IMR-90 (cell line): ENCODE measurements at regions not wholly inside any gene's neighbourhood (a gene's known extent, or its start where the extent isn't known, plus 50 kb on each side); places are given as distances from the start of the nearest gene placed in this dataset.

Experiments
- ATAC-seq: fragments of 200-7000 bp; cut with Tn5 transposase; 2 replicates; pipeline ENCODE4 v1.9.1; 2020; ENCODE audit warnings: low read depth, mild to moderate bottlenecking, moderate library complexity
- BruUV-seq: library from RNA; stranded (reverse); fragments of 400-500 nt; replicated peaks from 2 replicates; lab custom pipeline; 2021; lab: Mats Ljungman, UMichigan
- CTCF ChIA-PET: fragments of 300-600 bp; formaldehyde crosslinking; extraction: SDS; loops from one replicate; lab custom pipeline; 2021; ENCODE audit warnings: antibody characterized with exemption; lab: Yijun Ruan, JAX
- POLR2A ChIA-PET: fragments of 300-600 bp; sonication (Branson Sonifier 250); formaldehyde crosslinking; loops from one replicate; lab custom pipeline; 2022; ENCODE audit warnings: antibody characterized with exemption; ENCODE audit not compliant: unreplicated experiment; lab: Charles Lee
- DNase-seq: peaks from one replicate; pipeline ENCODE4 v3.0.0; 2013
- H2AFZ ChIP-seq: replicated peaks from 2 replicates; pipeline ENCODE3; 2013; ENCODE audit warnings: low read length, mild to moderate bottlenecking; ENCODE audit not compliant: poor library complexity
- H2AK5ac ChIP-seq: 2 replicates; pipeline ENCODE4 v1.6.1; 2013; ENCODE audit warnings: low read depth, low read length, inconsistent platforms
- H2AK9ac ChIP-seq: replicated peaks from 2 replicates; pipeline ENCODE3; 2013; ENCODE audit warnings: mild to moderate bottlenecking, low read depth, low read length, moderate library complexity; ENCODE audit not compliant: poor library complexity
- H2BK120ac ChIP-seq: 2 replicates; pipeline ENCODE4 v1.6.1; 2013; ENCODE audit warnings: low read depth, low read length, inconsistent platforms
- H2BK15ac ChIP-seq: 3 replicates; pipeline ENCODE4 v1.6.1; 2013; ENCODE audit warnings: low read depth, low read length, inconsistent platforms
- H2BK20ac ChIP-seq: 2 replicates; pipeline ENCODE4 v1.6.1; 2013; ENCODE audit warnings: low read depth, mild to moderate bottlenecking, inconsistent platforms, low read length, moderate library complexity
- H2BK5ac ChIP-seq: 2 replicates; pipeline ENCODE4 v1.6.1; 2013; ENCODE audit warnings: mild to moderate bottlenecking, low read depth, low read length, inconsistent platforms; ENCODE audit not compliant: poor library complexity, severe bottlenecking
- H3K14ac ChIP-seq: replicated peaks from 2 replicates; pipeline ENCODE4 v1.6.1; 2013; ENCODE audit warnings: low read depth, low read length, inconsistent platforms
- H3K18ac ChIP-seq: 2 replicates; pipeline ENCODE4 v1.6.1; 2013; ENCODE audit warnings: low read depth, low read length, control low read depth
- H3K23ac ChIP-seq: 2 replicates; pipeline ENCODE4 v1.6.1; 2013; ENCODE audit warnings: low read depth, low read length, inconsistent platforms
- H3K27ac ChIP-seq: 2 replicates; pipeline ENCODE4 v1.5.1; 2013; ENCODE audit warnings: mild to moderate bottlenecking, control low read depth, low read length; ENCODE audit not compliant: insufficient read depth
- H3K27me3 ChIP-seq: 2 replicates; pipeline ENCODE4 v1.6.1; 2013; ENCODE audit warnings: low read length; ENCODE audit not compliant: control insufficient read depth, insufficient read depth
- H3K36me3 ChIP-seq: 2 replicates; pipeline ENCODE4 v1.6.1; 2013; ENCODE audit warnings: low read length, mixed read lengths; ENCODE audit not compliant: control insufficient read depth, insufficient read depth
- H3K4ac ChIP-seq: 2 replicates; pipeline ENCODE4 v1.6.1; 2013; ENCODE audit warnings: low read depth, low read length, inconsistent platforms
- H3K4me1 ChIP-seq: 2 replicates; pipeline ENCODE4 v1.6.1; 2013; ENCODE audit warnings: low read length, mixed read lengths; ENCODE audit not compliant: control insufficient read depth, insufficient read depth
- H3K4me2 ChIP-seq: 2 replicates; pipeline ENCODE4 v1.6.1; 2013; ENCODE audit warnings: low read depth, mild to moderate bottlenecking, control low read depth, low read length, moderate library complexity
- H3K4me3 ChIP-seq: 2 replicates; pipeline ENCODE4 v1.5.1; 2013; ENCODE audit warnings: low read depth, mild to moderate bottlenecking, control low read depth, low read length, moderate library complexity; ENCODE audit not compliant: insufficient read depth
- H3K56ac ChIP-seq: 2 replicates; pipeline ENCODE4 v1.6.1; 2013; ENCODE audit warnings: low read length, inconsistent platforms; ENCODE audit not compliant: insufficient read depth; ENCODE audit errors: extremely low read depth
- H3K79me1 ChIP-seq, 2 experiments: 2 replicates each; pipeline ENCODE4 v1.6.1; 2013; ENCODE audit warnings: low read length in 2 of 2, inconsistent platforms in 1 of 2, low read depth in 1 of 2
- H3K9ac ChIP-seq: 2 replicates; pipeline ENCODE4 v1.6.1; 2013; ENCODE audit warnings: low read depth, low read length, control low read depth
- H3K9me1 ChIP-seq: 2 replicates; pipeline ENCODE4 v1.6.1; 2013; ENCODE audit warnings: low read length, inconsistent platforms; ENCODE audit not compliant: insufficient read depth
- H3K9me3 ChIP-seq: 2 replicates; pipeline ENCODE4 v1.6.1; 2013; ENCODE audit warnings: low read length; ENCODE audit not compliant: control insufficient read depth, insufficient read depth
- H4K20me1 ChIP-seq: 2 replicates; pipeline ENCODE4 v1.6.1; 2013; ENCODE audit warnings: low read length, inconsistent platforms; ENCODE audit not compliant: insufficient read depth
- H4K5ac ChIP-seq: 2 replicates; pipeline ENCODE4 v1.6.1; 2013; ENCODE audit warnings: mild to moderate bottlenecking, low read depth, low read length, control low read depth
- H4K8ac ChIP-seq, 2 experiments: 2 replicates each; pipeline ENCODE4 v1.6.1; 2013; ENCODE audit warnings: low read depth in 2 of 2, low read length in 2 of 2, control low read depth in 1 of 2, inconsistent platforms in 1 of 2
- H4K91ac ChIP-seq: 2 replicates; pipeline ENCODE4 v1.6.1; 2013; ENCODE audit warnings: low read depth, low read length, inconsistent platforms; ENCODE audit not compliant: insufficient read depth
- BHLHE40 ChIP-seq: fragments of 150-350 bp; IDR thresholded peaks from 2 replicates; pipeline ENCODE4 v1.6.1; 2016; ENCODE audit warnings: mild to moderate bottlenecking, low read depth, low read length
- POLR2A ChIP-seq: IDR thresholded peaks from 2 replicates; pipeline ENCODE4 v1.6.1; 2012; ENCODE audit warnings: mild to moderate bottlenecking, low read depth, low read length
- RAD21 ChIP-seq: IDR thresholded peaks from 2 replicates; pipeline ENCODE4 v1.6.1; 2012; ENCODE audit warnings: low read length, improper control_type of control experiment
- USF2 ChIP-seq: fragments of 150-350 bp; IDR thresholded peaks from 2 replicates; pipeline ENCODE4 v1.6.1; 2017; ENCODE audit warnings: mild to moderate bottlenecking, antibody characterized with exemption, low read length, low read depth
- WGBS, 2 experiments: methylation state at CpG; one replicate each; pipeline versions ENCODE4 v1.1.5 to v1.1.7; 2013; ENCODE audit warnings: missing lambda C conversion rate in 2 of 2; ENCODE audit not compliant: insufficient read length in 1 of 2; ENCODE audit errors: extremely low coverage in 2 of 2; 5-methylcytosine and 5-hydroxymethylcytosine counted together
- dilution Hi-C: fragments of 300-500 bp; cut with HindIII; formaldehyde crosslinking; loops from one replicate; pipeline ENCODE4 v1.14.3; 2018; ENCODE audit warnings: low sequenced_read_pairs; ENCODE audit not compliant: unreplicated experiment
- in situ Hi-C: fragments of 300-500 bp; cut with MboI; formaldehyde crosslinking; loops from 3 replicates; pipeline ENCODE4 v1.14.3; 2019; ENCODE audit warnings: low sequenced_read_pairs, inconsistent platforms, mixed read lengths
- intact Hi-C: fragments of 100-400 bp; cut with micrococcal nuclease; formaldehyde crosslinking; loops from 2 replicates; pipeline ENCODE4 v1.10.0; 2022

GRCh38 chr6:144416244-144416643 is 131.1 kb downstream of the UTRN start:
- peak overlapping the region; percentile 3; the same call in 1 of the 2 replicates for H3K18ac ChIP-seq
- H4K20me1 ChIP-seq = peaks cover 5% of the 10 kb centered on the region; the same call in 1 of the 2 replicates
- ChIA-PET CTCF (no interaction called here), POLR2A (interaction anchor here (0.6 kb wide), 1 partner anchor 131 kb away, joined by 3 read pairs; the partner anchor contains the start of gene UTRN)
- H4K5ac ChIP-seq = peak overlapping the region; percentile 15; the same call in 1 of the 2 replicates
- no peak overlapping the region for H2AK9ac ChIP-seq
- H2BK5ac ChIP-seq = peak overlapping the region; percentile 95
- ATAC-seq (no peak; the same call in 1 of the 2 replicates), DNase-seq (no peak)
- intact Hi-C loops (no loop called here), in situ Hi-C loops (no loop called here), dilution Hi-C loops (no loop called here)
- H3K9me3 ChIP-seq = no peaks in the 10 kb centered on the region
- H3K4ac ChIP-seq = peak overlapping the region; percentile 68
- peak overlapping the region; percentile 37; the same call in 1 of the 2 replicates for H2AK5ac ChIP-seq
- H3K4me3 ChIP-seq = no peak overlapping the region
- H3K56ac ChIP-seq = no peak overlapping the region
- no peaks in the 10 kb centered on the region for H3K27me3 ChIP-seq
- H4K91ac ChIP-seq = peak overlapping the region; percentile 40
- no peak overlapping the region for H3K23ac ChIP-seq
- no CpG with 5 or more reads among the region's 4 CpGs for WGBS, 2 experiments
- peak overlapping the region; percentile 36 for H2AFZ ChIP-seq
- H4K8ac ChIP-seq = peak overlapping the region in 1 of 2 experiments; percentile 7; a peak in 1 of 4 replicates
- H3K4me2 ChIP-seq = no peak overlapping the region
- H3K36me3 ChIP-seq = no peaks in the 10 kb centered on the region
- H3K14ac ChIP-seq = peak overlapping the region; percentile 47; the same call in 1 of the 2 replicates
- peaks cover 10% of the 10 kb centered on the region for H3K4me1 ChIP-seq
- H3K9me1 ChIP-seq = peaks cover 13% of the 10 kb centered on the region
- BruUV-seq = no TSS peak
- peak overlapping the region; percentile 56; the same call in 1 of the 2 replicates for H2BK120ac ChIP-seq
- TF ChIP-seq RAD21 = no peak
- TF ChIP-seq USF2 = no peak
- no peak for TF ChIP-seq BHLHE40
- no peak for TF ChIP-seq POLR2A
- no peak overlapping the region for H3K9ac ChIP-seq
- H3K79me1 ChIP-seq = peaks cover 11 to 59% of the 10 kb centered on the region in 2 experiments
- H2BK20ac ChIP-seq = peak overlapping the region; percentile 15; the same call in 1 of the 2 replicates
- peak overlapping the region; percentile 38; the same call in 1 of the 3 replicates for H2BK15ac ChIP-seq
- peak overlapping the region; percentile 8; the same call in 1 of the 2 replicates for H3K27ac ChIP-seq
